IPS DF 6.9 (cell line): ENCODE measurements at regions not wholly inside any gene's neighbourhood (a gene's known extent, or its start where the extent isn't known, plus 50 kb on each side); places are given as distances from the start of the nearest gene placed in this dataset.

Source experiments
- DNase-seq: peaks from one replicate; pipeline ENCODE4 v3.0.0-alpha.2; 2013; ENCODE audit warnings: low read depth, low spot score
- H3K27ac ChIP-seq: one replicate; pipeline ENCODE4 v1.5.1; 2013; ENCODE audit warnings: low read length, control low read depth
- H3K27me3 ChIP-seq: 2 replicates; pipeline ENCODE4 v1.6.1; 2013; ENCODE audit warnings: mild to moderate bottlenecking, low read length; ENCODE audit not compliant: control insufficient read depth, insufficient read depth
- H3K36me3 ChIP-seq: 2 replicates; pipeline ENCODE4 v1.6.1; 2013; ENCODE audit warnings: low read length; ENCODE audit not compliant: control insufficient read depth, insufficient read depth
- H3K4me1 ChIP-seq: 2 replicates; pipeline ENCODE4 v1.6.1; 2013; ENCODE audit warnings: low read length; ENCODE audit not compliant: control insufficient read depth, insufficient read depth
- H3K4me3 ChIP-seq: 2 replicates; pipeline ENCODE4 v1.5.1; 2013; ENCODE audit warnings: mild to moderate bottlenecking, low read length
- H3K9me3 ChIP-seq: 2 replicates; pipeline ENCODE4 v1.6.1; 2013; ENCODE audit warnings: low read length, inconsistent platforms; ENCODE audit not compliant: control insufficient read depth, insufficient read depth
- WGBS: extraction: QIAGEN DNeasy Blood & Tissue Kit; methylation state at CpG from one replicate; pipeline ENCODE4 v1.1.7; 2013; ENCODE audit warnings: mixed read lengths, missing lambda C conversion rate; ENCODE audit not compliant: insufficient read length, insufficient coverage; 5-methylcytosine and 5-hydroxymethylcytosine counted together

- H3K27ac ChIP-seq: no peak overlapping the region
- no peaks in the 10 kb centered on the region for H3K4me1 ChIP-seq
- no peak for DNase-seq
- no peaks in the 10 kb centered on the region for H3K27me3 ChIP-seq
- H3K36me3 ChIP-seq: no peaks in the 10 kb centered on the region
- no peak overlapping the region for H3K4me3 ChIP-seq
- no peaks in the 10 kb centered on the region for H3K9me3 ChIP-seq
Measured at GRCh38 chr16:49084628-49085390, 196.8 kb downstream of the CBLN1 start.

DNA sequence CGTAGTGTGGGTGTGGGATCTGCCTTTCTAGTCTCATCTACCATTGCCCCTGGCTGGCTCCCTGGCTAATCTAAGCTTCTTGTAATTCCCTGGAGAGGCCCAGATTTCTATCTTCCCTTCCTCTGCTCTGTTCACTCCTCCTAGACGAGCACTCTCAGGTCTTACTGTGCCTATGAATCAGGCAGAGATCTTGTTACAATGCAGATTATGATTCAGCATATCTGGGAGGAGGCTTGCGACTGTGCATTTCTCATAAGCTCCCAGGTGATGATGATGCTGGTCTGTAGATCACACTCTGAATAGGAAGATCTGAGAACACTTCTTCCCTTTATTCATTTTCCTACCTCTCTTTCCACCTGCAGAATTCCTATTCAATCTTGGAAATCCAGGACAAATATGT is 200.1 kb downstream of the CBLN1 start:
- no CpG with 5 or more reads among the region's 3 CpGs for WGBS
- no peaks in the 10 kb centered on the region for H3K27me3 ChIP-seq
- H3K36me3 ChIP-seq: no peaks in the 10 kb centered on the region
- H3K4me1 ChIP-seq: no peaks in the 10 kb centered on the region
- H3K27ac ChIP-seq: no peak overlapping the region
- no peaks in the 10 kb centered on the region for H3K9me3 ChIP-seq
- H3K4me3 ChIP-seq: no peak overlapping the region
- DNase-seq: no peak

DNA sequence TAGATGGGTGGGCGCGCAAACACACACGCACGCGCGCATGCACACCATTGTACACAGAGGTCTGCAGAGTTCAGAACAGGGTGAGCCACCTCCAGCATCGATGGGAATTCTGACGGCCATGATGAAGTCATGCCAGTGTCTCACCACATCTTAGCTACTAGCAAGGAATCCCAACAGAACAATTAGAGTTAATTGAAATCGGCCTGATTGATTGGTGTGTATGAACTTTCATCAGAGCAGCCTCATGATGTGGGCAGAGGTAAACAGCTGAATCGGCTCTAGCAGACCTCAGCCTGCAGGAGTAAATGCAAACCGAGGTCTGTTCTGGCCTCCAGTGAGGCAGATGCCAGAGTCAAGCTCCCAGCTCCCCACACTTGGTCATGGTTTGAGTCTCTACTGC is 200.6 kb downstream of the CBLN1 start:
- no peak overlapping the region for H3K27ac ChIP-seq
- no peaks in the 10 kb centered on the region for H3K9me3 ChIP-seq
- no peak for DNase-seq
- no peaks in the 10 kb centered on the region for H3K4me1 ChIP-seq
- no peak overlapping the region for H3K4me3 ChIP-seq
- no CpG with 5 or more reads among the region's 11 CpGs for WGBS
- no peaks in the 10 kb centered on the region for H3K27me3 ChIP-seq
- H3K36me3 ChIP-seq: no peaks in the 10 kb centered on the region

DNA sequence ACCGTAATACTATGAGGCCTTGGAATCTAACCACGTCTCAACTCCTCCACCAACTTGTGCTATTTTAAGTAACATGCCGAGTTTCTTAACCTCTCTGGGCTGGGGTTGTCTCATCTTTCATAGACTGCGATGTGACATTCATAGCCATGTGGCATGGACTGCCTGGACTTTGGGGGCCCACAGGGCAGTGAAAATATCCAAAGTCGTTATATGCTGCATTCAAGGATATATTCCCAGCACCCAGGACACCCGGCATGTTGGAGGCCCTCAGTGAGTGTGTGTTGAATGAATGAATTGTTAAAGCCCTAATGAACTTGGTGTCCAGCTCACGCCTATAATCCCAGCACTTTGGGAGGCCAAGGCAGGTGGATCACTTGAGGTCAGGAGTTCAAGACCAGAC is 203.1 kb downstream of the CBLN1 start:
- no peaks in the 10 kb centered on the region for H3K27me3 ChIP-seq
- no peak for DNase-seq
- no peaks in the 10 kb centered on the region for H3K9me3 ChIP-seq
- no peak overlapping the region for H3K27ac ChIP-seq
- no CpG with 5 or more reads among the region's 7 CpGs for WGBS
- 0 out of 2 replicates have a peak, but pooled peaks cover 2% of the 10 kb centered on the region for H3K4me1 ChIP-seq
- H3K4me3 ChIP-seq: no peak overlapping the region
- no peaks in the 10 kb centered on the region for H3K36me3 ChIP-seq

- no peak overlapping the region for H3K4me3 ChIP-seq
- no CpG with 5 or more reads among the region's 1 CpG for WGBS
- H3K4me1 ChIP-seq: 0 out of 2 replicates have a peak, but pooled peaks cover 2% of the 10 kb centered on the region
- DNase-seq: no peak
- H3K27me3 ChIP-seq: no peaks in the 10 kb centered on the region
- no peaks in the 10 kb centered on the region for H3K9me3 ChIP-seq
- H3K27ac ChIP-seq: no peak overlapping the region
- H3K36me3 ChIP-seq: no peaks in the 10 kb centered on the region
Measured at GRCh38 chr16:49078104-49078503, 203.5 kb downstream of the CBLN1 start.

DNA sequence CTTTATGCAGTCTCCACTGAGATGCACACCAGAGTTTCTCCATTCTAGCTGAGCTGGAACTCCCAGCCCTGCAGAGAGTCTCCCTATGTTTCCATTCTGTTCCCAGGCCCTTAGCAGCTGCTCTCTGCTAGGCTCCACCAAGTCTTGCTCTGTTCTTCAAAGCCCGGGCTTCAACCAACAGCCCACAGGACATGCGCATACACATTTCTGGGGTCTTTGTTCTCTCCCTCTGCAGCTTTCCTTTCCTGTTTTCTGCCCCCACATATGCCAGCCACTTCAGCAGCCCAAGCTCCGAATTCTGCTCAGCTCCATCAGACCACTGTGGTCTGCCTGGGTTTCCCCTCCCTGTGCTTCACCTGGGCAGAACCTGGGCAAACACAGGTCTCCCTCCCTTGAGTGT is 205.9 kb downstream of the CBLN1 start:
- no peaks in the 10 kb centered on the region for H3K9me3 ChIP-seq
- H3K4me1 ChIP-seq: 0 out of 2 replicates have a peak, but pooled peaks cover 2% of the 10 kb centered on the region
- H3K27ac ChIP-seq: no peak overlapping the region
- no peaks in the 10 kb centered on the region for H3K27me3 ChIP-seq
- no CpG with 5 or more reads among the region's 3 CpGs for WGBS
- no peak for DNase-seq
- H3K4me3 ChIP-seq: no peak overlapping the region
- no peaks in the 10 kb centered on the region for H3K36me3 ChIP-seq

GRCh38 chr16:49068224-49068623 is 213.4 kb downstream of the CBLN1 start:
- no peaks in the 10 kb centered on the region for H3K4me1 ChIP-seq
- no peaks in the 10 kb centered on the region for H3K27me3 ChIP-seq
- H3K9me3 ChIP-seq: no peaks in the 10 kb centered on the region
- no CpG with 5 or more reads among the region's 5 CpGs for WGBS
- H3K4me3 ChIP-seq: no peak overlapping the region
- no peaks in the 10 kb centered on the region for H3K36me3 ChIP-seq
- no peak for DNase-seq
- H3K27ac ChIP-seq: no peak overlapping the region

DNA sequence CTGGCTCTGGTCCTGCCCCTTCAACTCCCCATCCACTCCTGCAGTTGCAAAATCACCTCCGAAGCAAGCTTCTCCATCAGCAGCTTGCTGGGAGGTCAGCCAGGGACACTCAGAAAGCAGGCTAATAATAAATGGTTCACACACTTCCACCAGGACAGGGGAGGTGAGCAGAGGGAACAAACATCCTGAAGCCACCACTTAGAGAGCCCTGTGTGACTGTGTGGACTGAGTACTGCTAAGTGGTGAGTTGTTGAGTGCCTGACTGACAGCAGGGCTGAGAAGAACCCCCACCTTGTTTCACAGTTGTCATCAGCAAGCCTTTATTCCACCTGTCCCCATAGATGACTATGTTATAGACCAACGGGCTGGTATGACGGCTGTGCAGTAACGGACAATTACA is 213.9 kb downstream of the CBLN1 start:
- no peak overlapping the region for H3K4me3 ChIP-seq
- H3K36me3 ChIP-seq: no peaks in the 10 kb centered on the region
- H3K27me3 ChIP-seq: no peaks in the 10 kb centered on the region
- no peaks in the 10 kb centered on the region for H3K4me1 ChIP-seq
- no CpG with 5 or more reads among the region's 4 CpGs for WGBS
- no peak for DNase-seq
- H3K27ac ChIP-seq: no peak overlapping the region
- no peaks in the 10 kb centered on the region for H3K9me3 ChIP-seq

DNA sequence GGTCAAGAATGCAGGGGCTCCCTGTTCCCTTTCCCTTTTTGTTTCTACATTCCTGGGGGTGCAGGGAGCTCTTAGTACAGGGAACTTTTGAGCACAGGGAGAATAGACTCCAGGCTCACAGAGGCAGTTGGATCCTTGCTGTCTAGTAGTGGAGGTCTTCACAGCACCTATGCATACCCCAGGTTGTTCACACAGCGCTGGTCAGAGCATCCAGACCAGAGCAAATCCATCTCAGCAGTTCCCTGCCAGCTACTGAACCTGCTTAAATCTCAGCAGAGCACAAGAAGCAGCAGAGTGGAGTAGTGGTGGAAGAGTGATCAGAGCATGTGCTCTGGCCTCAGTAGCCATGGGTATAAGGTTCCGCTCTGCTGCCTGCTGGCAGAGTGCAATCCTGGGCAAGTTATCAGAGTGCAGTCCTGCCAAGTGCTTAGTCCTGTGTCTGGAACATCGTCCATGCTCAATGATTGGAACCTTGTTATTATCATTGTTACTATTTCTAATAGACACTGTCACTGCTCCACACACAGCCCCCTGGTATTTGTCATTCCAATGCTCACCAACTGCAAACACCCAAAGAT is 220.4 kb downstream of the CBLN1 start:
- Histone ChIP-seq H3K9me3 (no peaks in the 10 kb centered on the region), H3K4me1 (no peaks in the 10 kb centered on the region), H3K27ac (no peak overlapping the region), H3K27me3 (no peaks in the 10 kb centered on the region), H3K4me3 (no peak overlapping the region), H3K36me3 (no peaks in the 10 kb centered on the region)
- DNase-seq: no peak
- WGBS: no CpG with 5 or more reads among the region's 3 CpGs

- WGBS: no CpG with 5 or more reads among the region's 2 CpGs
- Histone ChIP-seq H3K4me3 (no peak overlapping the region), H3K36me3 (no peaks in the 10 kb centered on the region), H3K4me1 (no peaks in the 10 kb centered on the region), H3K27ac (no peak overlapping the region), H3K27me3 (no peaks in the 10 kb centered on the region), H3K9me3 (no peaks in the 10 kb centered on the region)
- no peak for DNase-seq
Measured at GRCh38 chr16:49060728-49061127, 220.9 kb downstream of the CBLN1 start.

DNA sequence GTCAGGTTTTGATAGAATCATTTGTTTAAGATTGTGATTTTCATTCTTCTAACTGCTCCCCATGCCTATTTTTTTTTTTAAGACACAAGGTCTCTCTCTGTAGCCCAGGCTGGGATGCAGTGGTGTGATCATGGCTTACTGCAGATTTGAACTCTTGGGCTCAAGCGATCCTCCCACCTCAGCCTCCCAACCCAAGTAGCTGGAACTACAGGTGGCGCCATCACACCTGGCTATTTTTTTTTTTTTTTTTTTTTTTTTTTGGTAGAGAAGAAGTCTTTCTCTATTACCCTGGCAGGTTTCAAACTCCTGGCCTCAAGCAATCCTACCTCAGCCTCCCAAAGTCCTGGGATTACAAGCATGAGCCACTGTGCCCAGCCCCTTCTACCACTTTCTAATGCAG is 223.3 kb downstream of the CBLN1 start:
- no peaks in the 10 kb centered on the region for H3K27me3 ChIP-seq
- no peak overlapping the region for H3K4me3 ChIP-seq
- WGBS: no CpG with 5 or more reads among the region's 2 CpGs
- no peaks in the 10 kb centered on the region for H3K36me3 ChIP-seq
- H3K9me3 ChIP-seq: no peaks in the 10 kb centered on the region
- DNase-seq: no peak
- H3K4me1 ChIP-seq: no peaks in the 10 kb centered on the region
- H3K27ac ChIP-seq: no peak overlapping the region
